ENCODE measurements at regions not wholly inside any gene's neighbourhood (a gene's known extent, or its start where the extent isn't known, plus 50 kb on each side); places are given as distances from the start of the nearest gene placed in this dataset.

DNA sequence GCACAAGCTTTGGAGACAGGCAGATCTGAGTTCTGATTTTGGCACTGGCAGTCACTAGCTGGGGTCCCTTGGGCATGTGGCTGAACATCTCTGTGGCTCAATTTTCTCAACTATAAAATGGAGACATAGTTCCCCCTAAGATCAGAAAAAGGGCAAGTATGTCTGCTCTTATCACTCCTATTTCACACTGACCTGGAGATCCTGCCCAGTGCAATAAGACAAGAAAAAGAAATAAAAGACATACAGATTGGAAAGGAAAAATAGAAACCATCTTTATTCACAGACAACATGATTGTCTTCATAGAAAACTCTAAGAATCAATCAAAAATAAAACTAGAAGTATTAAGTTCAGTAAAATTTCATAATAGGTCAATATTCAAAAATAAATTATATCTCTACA lies 56.0 kb upstream of the LHX1 start:
- no peak overlapping the region for H3K27ac ChIP-seq
- no peaks in the 10 kb centered on the region for H3K9me3 ChIP-seq (ENCODE audit: control insufficient read depth, low read length)
- H3K4me2 ChIP-seq (ENCODE audit: low read length) = no peak overlapping the region
- no peak overlapping the region for H3K4me3 ChIP-seq (ENCODE audit: low read depth, low read length)
- no peaks in the 10 kb centered on the region for H3K79me2 ChIP-seq
- H2AFZ ChIP-seq = no peak overlapping the region
- TF ChIP-seq, protein P1, sequence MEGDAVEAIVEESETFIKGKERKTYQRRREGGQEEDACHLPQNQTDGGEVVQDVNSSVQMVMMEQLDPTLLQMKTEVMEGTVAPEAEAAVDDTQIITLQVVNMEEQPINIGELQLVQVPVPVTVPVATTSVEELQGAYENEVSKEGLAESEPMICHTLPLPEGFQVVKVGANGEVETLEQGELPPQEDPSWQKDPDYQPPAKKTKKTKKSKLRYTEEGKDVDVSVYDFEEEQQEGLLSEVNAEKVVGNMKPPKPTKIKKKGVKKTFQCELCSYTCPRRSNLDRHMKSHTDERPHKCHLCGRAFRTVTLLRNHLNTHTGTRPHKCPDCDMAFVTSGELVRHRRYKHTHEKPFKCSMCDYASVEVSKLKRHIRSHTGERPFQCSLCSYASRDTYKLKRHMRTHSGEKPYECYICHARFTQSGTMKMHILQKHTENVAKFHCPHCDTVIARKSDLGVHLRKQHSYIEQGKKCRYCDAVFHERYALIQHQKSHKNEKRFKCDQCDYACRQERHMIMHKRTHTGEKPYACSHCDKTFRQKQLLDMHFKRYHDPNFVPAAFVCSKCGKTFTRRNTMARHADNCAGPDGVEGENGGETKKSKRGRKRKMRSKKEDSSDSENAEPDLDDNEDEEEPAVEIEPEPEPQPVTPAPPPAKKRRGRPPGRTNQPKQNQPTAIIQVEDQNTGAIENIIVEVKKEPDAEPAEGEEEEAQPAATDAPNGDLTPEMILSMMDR (IDR thresholded peaks at IDR 0.05) = no peak
- H3K4me1 ChIP-seq = no peaks in the 10 kb centered on the region
- H3K9ac ChIP-seq = no peak overlapping the region
- H3K36me3 ChIP-seq (ENCODE audit: control insufficient read depth, insufficient read depth, low read length) = no peaks in the 10 kb centered on the region
- H3K27me3 ChIP-seq (ENCODE audit: control insufficient read depth, insufficient read depth, low read length) = no peaks in the 10 kb centered on the region

DNA sequence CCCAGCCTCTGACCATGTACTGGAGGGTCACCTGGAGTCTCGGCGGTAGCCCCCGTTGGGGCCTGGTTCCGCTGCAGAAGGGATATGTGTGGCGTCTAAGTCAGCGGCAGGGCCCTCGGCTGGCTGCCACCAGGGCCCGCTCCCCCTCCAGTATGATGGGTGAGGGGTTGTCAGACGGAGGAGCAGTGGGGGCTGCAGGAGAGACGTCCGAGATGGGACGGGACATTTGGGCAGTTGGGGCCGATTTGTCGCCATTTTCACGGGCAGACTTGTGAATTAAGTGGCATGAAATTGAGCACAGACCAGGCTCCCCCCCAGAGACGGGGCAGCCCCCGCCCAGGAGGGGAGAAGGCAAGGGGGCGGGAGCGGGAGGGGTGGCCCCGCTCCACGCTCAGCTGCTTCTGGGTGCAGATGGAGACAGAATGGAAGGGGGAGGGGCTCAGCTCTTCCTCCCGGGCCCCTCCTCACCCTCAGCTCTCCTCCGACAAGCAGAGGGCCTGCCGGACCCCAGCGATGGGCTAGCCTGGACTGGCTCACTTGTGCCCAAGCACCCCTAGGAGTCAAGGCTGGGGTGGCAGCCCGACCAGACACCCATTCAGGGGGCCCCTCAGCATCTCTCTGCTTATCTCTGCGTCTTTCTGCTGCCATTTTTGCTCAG lies 52.7 kb upstream of the LHX1 start:
- H3K4me3 ChIP-seq (ENCODE audit: low read depth, low read length) = no peak overlapping the region
- H3K79me2 ChIP-seq = no peaks in the 10 kb centered on the region
- no peak overlapping the region for H3K27ac ChIP-seq
- TF ChIP-seq, protein P1 (IDR thresholded peaks at IDR 0.05) = no peak
- H3K4me2 ChIP-seq (ENCODE audit: low read length) = no peak overlapping the region
- H3K4me1 ChIP-seq = no peaks in the 10 kb centered on the region
- H2AFZ ChIP-seq = no peak overlapping the region
- H3K36me3 ChIP-seq (ENCODE audit: control insufficient read depth, insufficient read depth, low read length) = no peaks in the 10 kb centered on the region
- H3K27me3 ChIP-seq (ENCODE audit: control insufficient read depth, insufficient read depth, low read length) = no peaks in the 10 kb centered on the region
- H3K9ac ChIP-seq = no peak overlapping the region
- H3K9me3 ChIP-seq (ENCODE audit: control insufficient read depth, low read length) = no peaks in the 10 kb centered on the region

DNA sequence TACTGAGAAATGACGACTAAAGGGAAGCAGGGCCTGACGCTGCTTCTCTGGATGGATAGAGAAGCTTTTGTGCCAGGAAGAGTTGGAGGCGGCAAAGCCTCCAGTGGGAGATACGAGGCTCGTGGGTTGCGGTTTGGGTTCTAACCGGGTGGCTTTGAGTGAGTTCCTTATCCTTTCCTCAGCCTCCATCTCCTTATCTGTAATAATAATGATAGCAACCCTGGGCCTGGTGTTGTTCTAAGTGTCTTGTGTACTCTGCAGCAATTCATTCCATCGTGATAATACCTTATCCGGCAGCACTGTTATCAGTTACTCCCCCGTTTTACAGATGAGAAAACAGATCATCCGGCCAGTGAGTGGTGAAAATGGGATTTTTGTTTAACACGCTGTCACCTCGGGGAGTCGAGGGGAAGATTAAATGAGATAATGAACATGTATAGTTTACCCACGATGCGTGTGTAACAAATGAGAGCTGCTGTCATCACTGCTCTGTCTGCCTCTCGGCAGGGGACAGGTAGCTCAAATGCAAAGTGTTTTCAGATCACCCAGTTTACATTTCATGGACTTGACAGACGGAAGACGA lies 52.0 kb upstream of the LHX1 start:
- no peak overlapping the region for H2AFZ ChIP-seq
- no peaks in the 10 kb centered on the region for H3K4me1 ChIP-seq
- no peak overlapping the region for H3K4me3 ChIP-seq (ENCODE audit: low read depth, low read length)
- no peaks in the 10 kb centered on the region for H3K36me3 ChIP-seq (ENCODE audit: control insufficient read depth, insufficient read depth, low read length)
- H3K27me3 ChIP-seq (ENCODE audit: control insufficient read depth, insufficient read depth, low read length) = no peaks in the 10 kb centered on the region
- no peak overlapping the region for H3K27ac ChIP-seq
- no peak overlapping the region for H3K4me2 ChIP-seq (ENCODE audit: low read length)
- no peaks in the 10 kb centered on the region for H3K79me2 ChIP-seq
- H3K9me3 ChIP-seq (ENCODE audit: control insufficient read depth, low read length) = no peaks in the 10 kb centered on the region
- TF ChIP-seq, protein P1 (IDR thresholded peaks at IDR 0.05) = no peak
- no peak overlapping the region for H3K9ac ChIP-seq

DNA sequence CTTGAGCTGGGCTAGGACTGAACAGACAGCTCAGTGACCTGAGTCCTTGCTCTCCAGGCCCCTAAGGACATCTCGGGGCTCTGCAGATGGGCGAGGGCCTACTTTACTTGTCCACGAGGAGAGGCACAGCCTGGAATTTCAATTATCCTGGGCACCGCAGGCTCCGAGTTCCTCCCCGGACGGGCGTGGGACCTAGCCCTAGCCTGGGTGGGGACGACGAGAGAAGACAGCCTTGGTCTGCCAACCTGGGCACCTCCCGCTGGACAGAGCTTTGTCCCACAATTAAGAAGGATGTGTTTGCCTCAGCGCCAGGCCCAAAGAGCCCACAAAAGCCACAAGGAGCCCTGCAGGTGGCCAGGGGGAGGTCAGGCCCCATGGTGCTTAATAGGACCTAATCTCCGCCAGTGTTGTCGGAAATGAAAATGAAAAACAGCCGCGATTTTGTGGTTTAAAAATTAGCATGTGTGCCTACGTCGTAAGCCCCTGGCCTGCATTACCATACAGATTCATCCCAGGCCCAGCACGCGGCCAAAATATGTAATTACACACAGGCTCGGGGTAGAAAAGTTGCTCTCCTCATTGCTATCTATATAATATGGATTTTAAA lies 51.4 kb upstream of the LHX1 start:
- Histone ChIP-seq H3K9me3 (ENCODE audit: control insufficient read depth, low read length) (no peaks in the 10 kb centered on the region), H3K9ac (no peak overlapping the region), H3K4me1 (no peaks in the 10 kb centered on the region), H3K79me2 (no peaks in the 10 kb centered on the region), H2AFZ (no peak overlapping the region), H3K4me2 (ENCODE audit: low read length) (no peak overlapping the region), H3K27ac (no peak overlapping the region), H3K36me3 (ENCODE audit: control insufficient read depth, insufficient read depth, low read length) (no peaks in the 10 kb centered on the region), H3K27me3 (ENCODE audit: control insufficient read depth, insufficient read depth, low read length) (no peaks in the 10 kb centered on the region), H3K4me3 (ENCODE audit: low read depth, low read length) (no peak overlapping the region)
- TF ChIP-seq, protein P1 (IDR thresholded peaks at IDR 0.05) = no peak
